Thyroid gland (tissue), 4 donors: ENCODE measurements at regions not wholly inside any gene's neighbourhood (a gene's known extent, or its start where the extent isn't known, plus 50 kb on each side); places are given as distances from the start of the nearest gene placed in this dataset.

ENCODE experiments used
- POLR2A ChIP-seq, 2 donors: fragments of 450-650 bp; IDR thresholded peaks; one replicate each; pipeline ENCODE4 v1.6.1; 2017; ENCODE audit warnings: antibody characterized with exemption in 2 of 2, mild to moderate bottlenecking in 2 of 2, moderate library complexity in 1 of 2
- TF ChIP-seq, protein P1 (sequence below), 6 experiments: fragments of 200-600 bp in 3 of 6; fragments of 450-650 bp in 3 of 6; sonication (generic) in 3 of 6; IDR thresholded peaks; one replicate each; pipeline ENCODE4 v1.5.1; 2016 to 2019; ENCODE audit warnings: antibody characterized with exemption in 6 of 6, mild to moderate bottlenecking in 2 of 6, inconsistent platforms in 1 of 6, moderate library complexity in 1 of 6

DNA sequence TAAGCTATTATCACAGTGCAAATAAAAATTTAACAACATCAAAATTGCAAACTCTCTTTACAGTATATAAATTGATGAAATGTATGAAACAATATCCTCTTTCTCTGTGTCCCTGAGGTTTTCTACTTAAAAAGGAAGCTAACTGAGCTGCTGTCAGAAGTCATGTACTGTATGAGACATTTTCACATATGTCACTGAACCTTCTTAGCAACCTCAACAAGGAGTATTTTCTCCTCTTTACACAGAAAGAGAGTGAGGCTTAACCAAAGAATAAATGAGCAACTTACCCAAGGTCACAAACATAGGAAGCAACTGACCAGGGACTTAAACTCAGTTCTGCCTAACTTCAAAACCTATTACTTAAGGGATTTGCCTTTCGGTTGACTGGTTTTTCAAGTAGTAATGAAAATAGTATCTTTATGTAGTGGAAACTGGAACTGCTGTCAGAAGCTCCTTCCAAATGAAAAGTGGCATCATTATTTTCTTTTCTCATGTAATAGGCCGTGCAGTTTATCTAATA is 288.9 kb downstream of the LRRIQ3 start:
- no peak for TF ChIP-seq POLR2A (IDR thresholded peaks at IDR 0.05)
- TF ChIP-seq, protein P1, sequence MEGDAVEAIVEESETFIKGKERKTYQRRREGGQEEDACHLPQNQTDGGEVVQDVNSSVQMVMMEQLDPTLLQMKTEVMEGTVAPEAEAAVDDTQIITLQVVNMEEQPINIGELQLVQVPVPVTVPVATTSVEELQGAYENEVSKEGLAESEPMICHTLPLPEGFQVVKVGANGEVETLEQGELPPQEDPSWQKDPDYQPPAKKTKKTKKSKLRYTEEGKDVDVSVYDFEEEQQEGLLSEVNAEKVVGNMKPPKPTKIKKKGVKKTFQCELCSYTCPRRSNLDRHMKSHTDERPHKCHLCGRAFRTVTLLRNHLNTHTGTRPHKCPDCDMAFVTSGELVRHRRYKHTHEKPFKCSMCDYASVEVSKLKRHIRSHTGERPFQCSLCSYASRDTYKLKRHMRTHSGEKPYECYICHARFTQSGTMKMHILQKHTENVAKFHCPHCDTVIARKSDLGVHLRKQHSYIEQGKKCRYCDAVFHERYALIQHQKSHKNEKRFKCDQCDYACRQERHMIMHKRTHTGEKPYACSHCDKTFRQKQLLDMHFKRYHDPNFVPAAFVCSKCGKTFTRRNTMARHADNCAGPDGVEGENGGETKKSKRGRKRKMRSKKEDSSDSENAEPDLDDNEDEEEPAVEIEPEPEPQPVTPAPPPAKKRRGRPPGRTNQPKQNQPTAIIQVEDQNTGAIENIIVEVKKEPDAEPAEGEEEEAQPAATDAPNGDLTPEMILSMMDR (IDR thresholded peaks at IDR 0.05): no peak
